Prostate gland (tissue), 2 donors: ENCODE measurements at regions not wholly inside any gene's neighbourhood (a gene's known extent, or its start where the extent isn't known, plus 50 kb on each side); places are given as distances from the start of the nearest gene placed in this dataset.

Experiments
- POLR2AphosphoS5 ChIP-seq: sonication (generic); formaldehyde crosslinking; IDR thresholded peaks from one replicate; pipeline ENCODE4 v1.6.1; 2017; ENCODE audit warnings: antibody characterized with exemption
- TF ChIP-seq, protein P1 (sequence below), 4 experiments: fragments of 200-600 bp in 2 of 4; fragments of 450-650 bp in 2 of 4; sonication (generic) in 2 of 4; IDR thresholded peaks; 1 replicate in 3 of 4; 2 replicates in 1 of 4; pipeline ENCODE4 v1.5.1; 2016 to 2019; ENCODE audit warnings: antibody characterized with exemption in 4 of 4, mild to moderate bottlenecking in 2 of 4, moderate library complexity in 2 of 4

DNA sequence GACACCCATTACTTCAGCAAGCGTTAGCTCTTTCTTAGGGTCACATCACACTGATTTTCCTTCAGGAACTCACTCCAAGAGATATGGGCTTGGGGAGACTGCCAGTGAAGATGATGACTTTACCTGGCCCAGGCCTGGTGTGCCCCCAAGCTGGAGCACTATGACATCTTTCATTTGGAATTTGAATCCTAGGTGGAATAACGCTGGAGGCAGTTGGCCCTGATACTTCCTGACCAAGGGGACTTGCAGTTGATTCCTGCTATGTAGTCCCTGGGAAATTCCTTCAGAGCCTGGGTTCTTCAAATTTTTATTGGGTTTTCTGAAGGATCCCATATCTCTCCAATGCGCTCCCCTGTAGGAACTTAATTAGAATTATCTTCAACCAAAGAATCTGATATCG, 114.9 kb upstream of the GUCA2B start:
- TF ChIP-seq, protein P1, sequence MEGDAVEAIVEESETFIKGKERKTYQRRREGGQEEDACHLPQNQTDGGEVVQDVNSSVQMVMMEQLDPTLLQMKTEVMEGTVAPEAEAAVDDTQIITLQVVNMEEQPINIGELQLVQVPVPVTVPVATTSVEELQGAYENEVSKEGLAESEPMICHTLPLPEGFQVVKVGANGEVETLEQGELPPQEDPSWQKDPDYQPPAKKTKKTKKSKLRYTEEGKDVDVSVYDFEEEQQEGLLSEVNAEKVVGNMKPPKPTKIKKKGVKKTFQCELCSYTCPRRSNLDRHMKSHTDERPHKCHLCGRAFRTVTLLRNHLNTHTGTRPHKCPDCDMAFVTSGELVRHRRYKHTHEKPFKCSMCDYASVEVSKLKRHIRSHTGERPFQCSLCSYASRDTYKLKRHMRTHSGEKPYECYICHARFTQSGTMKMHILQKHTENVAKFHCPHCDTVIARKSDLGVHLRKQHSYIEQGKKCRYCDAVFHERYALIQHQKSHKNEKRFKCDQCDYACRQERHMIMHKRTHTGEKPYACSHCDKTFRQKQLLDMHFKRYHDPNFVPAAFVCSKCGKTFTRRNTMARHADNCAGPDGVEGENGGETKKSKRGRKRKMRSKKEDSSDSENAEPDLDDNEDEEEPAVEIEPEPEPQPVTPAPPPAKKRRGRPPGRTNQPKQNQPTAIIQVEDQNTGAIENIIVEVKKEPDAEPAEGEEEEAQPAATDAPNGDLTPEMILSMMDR (IDR thresholded peaks at IDR 0.05) = no peak
- TF ChIP-seq POLR2AphosphoS5 = no peak
